ENCODE measurements at regions not wholly inside any gene's neighbourhood (a gene's known extent, or its start where the extent isn't known, plus 50 kb on each side); places are given as distances from the start of the nearest gene placed in this dataset.

GRCh38 chr1:30610917-30611316 lies 112.5 kb downstream of the MATN1 start:
- DNase-seq (ENCODE audit: low read depth in 2 of 3, low spot score in 1 of 3) = no peak

DNA sequence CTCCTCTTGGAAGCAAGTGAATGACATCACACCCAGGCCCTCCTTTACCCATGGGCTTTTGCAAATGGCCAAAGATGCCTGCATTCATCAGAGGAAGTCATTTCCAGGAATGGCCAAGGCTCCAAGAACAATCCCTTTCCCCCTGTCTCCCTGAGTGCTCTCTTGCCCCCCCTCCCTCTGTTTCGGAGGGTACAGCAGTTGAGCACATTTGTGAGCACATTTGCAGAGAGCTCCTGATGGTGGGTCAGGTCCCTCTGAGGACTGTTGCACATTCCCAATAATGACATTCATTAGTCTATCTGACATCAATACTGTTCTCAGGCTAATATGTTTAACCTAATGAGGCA lies 113.4 kb downstream of the MATN1 start:
- DNase-seq (ENCODE audit: low read depth in 2 of 3, low spot score in 1 of 3) = no peak

DNA sequence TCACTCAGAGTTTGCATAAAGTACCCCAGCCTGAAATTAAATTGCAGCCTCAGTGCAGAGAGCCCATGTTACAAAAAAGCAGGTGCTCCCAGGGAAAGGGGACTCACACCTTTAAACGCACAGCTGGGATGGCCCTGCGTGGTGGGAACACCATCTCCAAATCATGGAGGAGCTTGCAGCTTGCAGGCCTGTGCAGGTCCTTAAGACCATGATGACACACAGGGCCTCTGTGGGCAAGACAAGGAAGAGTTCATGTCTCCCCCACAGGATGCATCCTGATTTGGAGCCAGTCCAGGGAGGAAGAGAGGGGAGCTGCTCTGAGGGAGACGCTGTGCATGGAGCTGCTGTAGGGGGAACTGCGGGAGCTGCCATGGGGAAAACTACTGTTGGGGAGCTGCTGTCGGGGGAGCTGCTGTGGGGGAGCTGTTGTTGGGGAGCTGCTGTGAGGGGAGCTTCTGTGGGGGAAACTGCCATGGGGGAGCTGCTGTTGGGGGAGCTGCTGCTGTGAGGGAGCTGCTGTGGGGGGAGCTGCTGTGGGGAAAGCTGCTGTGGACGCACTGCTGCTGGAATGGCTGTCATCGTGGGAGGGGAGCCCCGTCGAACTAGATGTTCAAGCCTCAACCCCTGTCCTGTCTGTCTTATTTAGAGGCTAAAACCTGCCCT lies 113.9 kb downstream of the MATN1 start:
- no peak for DNase-seq (ENCODE audit: low read depth in 2 of 3, low spot score in 1 of 3)

DNA sequence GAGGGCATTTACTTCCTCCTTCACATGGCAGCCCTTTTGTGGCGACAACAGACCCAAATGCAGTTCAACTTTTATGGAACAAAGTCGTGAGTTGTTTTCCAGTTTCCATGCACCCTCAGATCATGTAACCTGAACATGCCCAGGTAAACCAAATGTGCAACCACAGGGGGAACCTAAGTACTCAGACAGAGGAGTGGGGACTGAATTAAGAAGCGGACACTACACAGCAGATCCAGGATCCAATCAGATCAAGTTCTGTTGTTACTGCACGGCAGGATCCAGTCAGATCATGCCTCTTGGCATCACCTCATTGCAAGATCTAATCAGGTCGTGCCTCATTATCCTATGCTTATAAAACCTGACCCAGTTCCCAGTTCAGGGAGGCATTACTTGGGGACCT lies 115.7 kb downstream of the MATN1 start:
- DNase-seq (ENCODE audit: low read depth in 2 of 3, low spot score in 1 of 3) = no peak

GRCh38 chr1:30606166-30606565 lies 117.2 kb downstream of the MATN1 start:
- no peak for DNase-seq (ENCODE audit: low read depth in 2 of 3, low spot score in 1 of 3)

- no peak for DNase-seq (ENCODE audit: low read depth in 2 of 3, low spot score in 1 of 3)
Observed at GRCh38 chr1:30605441-30605920, 117.9 kb downstream of the MATN1 start.

GRCh38 chr1:30604801-30605440 lies 118.5 kb downstream of the MATN1 start:
- no peak for DNase-seq (ENCODE audit: low read depth in 2 of 3, low spot score in 1 of 3)

- DNase-seq (ENCODE audit: low read depth in 2 of 3, low spot score in 1 of 3) = no peak
Observed at GRCh38 chr1:30603081-30603858, 120.1 kb downstream of the MATN1 start.

GRCh38 chr1:30601316-30602085 lies 121.9 kb downstream of the MATN1 start:
- no peak for DNase-seq (ENCODE audit: low read depth in 2 of 3, low spot score in 1 of 3)

DNA sequence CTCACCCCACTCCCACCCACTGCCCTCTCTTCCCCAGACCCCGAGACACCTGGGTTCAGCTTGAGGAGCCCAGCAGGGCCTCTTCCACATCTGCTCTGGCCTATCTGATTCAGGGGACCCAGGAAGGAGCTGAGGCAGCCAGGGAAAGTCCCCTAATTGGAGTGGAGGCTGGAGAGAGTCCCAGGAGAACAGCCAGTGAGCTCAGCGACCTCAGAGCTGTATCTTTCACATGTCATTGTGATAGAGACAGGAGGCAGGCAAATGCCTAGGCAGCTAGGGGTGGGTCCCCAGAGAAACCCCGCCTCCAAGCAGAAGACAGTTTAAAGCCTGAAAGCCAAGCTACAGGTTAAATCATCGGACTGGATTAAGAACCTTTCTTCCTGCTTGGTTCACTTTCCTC lies 122.7 kb downstream of the MATN1 start:
- DNase-seq (ENCODE audit: low read depth in 2 of 3, low spot score in 1 of 3) = no peak

DNA sequence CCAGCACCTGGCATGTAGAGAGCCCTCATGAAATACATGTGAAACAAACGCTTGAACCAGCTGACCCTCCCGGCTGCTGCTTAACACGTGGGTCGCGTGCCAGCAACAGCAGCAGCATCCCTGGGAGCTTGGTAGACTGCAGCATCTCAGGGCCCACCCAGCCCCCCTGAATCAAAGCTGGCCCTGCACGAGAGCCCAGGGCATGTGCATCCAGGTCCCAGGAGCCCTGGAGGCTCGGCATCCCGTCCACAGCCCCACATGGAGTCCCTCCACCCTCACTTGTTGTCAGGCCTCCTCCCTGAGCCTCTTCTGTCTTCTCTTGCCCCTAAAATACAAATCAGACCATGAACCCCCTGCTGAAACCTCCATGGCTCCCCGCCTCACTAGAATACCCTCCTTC lies 123.1 kb downstream of the MATN1 start:
- DNase-seq (ENCODE audit: low read depth in 2 of 3, low spot score in 1 of 3) = no peak

GRCh38 chr1:30599721-30600120 lies 123.7 kb downstream of the MATN1 start:
- no peak for DNase-seq (ENCODE audit: low read depth in 2 of 3, low spot score in 1 of 3)

- DNase-seq (ENCODE audit: low read depth in 2 of 3, low spot score in 1 of 3) = no peak
Observed at GRCh38 chr1:30598571-30599114, 124.7 kb downstream of the MATN1 start.

DNA sequence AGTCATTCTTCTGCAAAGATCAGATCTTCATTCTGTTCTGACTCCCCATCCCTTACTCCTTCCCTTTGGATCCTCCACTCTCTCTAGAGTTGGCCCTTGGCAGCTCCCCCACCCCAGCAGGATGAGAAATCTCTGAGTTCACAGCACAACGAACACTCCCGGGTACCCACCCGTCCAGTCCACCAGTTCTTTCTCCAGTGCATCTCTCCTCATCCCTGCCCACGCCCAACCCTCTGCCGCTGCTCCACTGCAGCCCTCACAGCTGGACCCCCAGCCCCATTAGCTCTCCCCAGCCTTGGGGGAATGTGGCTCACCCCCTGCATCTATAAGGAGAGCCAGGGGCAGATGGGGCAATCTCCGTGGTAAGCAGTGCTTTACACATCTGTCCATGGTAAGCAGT lies 125.7 kb downstream of the MATN1 start:
- no peak for DNase-seq (ENCODE audit: low read depth in 2 of 3, low spot score in 1 of 3)

DNA sequence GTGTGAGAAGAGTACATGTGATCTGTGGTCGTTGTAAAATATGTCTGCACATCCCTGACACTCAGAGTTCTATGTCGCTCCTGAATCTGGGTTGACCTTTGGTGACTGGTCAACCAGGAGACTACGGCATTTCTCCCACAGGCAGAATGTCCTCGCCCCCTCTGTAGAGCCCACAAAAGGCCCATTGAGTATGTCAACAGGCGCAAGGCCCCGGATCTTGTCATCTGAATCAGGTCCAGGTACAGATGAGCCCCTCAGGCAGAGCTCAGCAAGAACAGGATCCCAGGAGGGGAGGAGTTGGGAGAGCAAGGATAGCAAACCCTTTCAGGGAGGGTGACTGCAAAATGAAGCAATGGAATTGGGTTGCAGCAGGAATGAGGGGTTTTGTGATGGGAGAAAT lies 126.5 kb downstream of the MATN1 start:
- no peak for DNase-seq (ENCODE audit: low read depth in 2 of 3, low spot score in 1 of 3)

DNA sequence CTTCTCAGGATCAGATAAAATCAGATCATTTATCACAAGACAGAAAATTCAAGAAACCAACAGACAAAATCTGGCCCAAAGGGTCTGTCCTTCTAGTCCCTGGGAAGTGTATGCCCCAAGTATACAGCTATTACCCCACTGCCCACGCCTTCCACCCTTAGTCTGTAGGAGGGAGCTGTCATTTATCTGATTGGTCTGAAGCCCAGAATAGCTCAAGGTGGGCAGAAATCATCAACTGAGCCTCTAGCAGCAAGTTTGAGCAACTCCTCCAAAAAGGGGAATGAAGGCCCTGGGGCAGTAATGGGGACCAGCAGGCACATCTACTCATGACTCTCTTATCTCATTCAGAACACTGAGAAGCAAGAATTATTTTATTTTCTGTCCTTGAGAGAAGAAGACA lies 126.9 kb downstream of the MATN1 start:
- no peak for DNase-seq (ENCODE audit: low read depth in 2 of 3, low spot score in 1 of 3)

DNA sequence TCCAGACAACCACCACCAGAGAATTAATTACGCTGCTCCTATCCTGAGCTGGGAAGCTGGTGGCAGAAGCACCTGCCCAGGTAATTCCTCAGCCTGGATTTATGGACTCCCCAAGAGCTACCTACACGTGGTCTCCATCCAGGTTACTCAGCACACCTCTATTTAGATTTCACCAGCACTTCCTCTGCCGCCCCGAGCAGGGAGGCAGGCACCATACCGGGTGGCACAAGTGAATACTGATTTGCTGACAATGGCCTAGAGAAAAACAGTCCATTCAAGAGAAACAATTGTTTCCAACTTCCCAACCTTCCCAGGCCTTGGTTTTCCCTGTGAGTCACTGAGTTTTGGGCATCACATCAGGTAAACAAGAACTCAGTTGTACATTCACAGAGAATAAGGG lies 134.3 kb downstream of the MATN1 start:
- DNase-seq (ENCODE audit: low read depth in 2 of 3, low spot score in 1 of 3) = no peak

DNA sequence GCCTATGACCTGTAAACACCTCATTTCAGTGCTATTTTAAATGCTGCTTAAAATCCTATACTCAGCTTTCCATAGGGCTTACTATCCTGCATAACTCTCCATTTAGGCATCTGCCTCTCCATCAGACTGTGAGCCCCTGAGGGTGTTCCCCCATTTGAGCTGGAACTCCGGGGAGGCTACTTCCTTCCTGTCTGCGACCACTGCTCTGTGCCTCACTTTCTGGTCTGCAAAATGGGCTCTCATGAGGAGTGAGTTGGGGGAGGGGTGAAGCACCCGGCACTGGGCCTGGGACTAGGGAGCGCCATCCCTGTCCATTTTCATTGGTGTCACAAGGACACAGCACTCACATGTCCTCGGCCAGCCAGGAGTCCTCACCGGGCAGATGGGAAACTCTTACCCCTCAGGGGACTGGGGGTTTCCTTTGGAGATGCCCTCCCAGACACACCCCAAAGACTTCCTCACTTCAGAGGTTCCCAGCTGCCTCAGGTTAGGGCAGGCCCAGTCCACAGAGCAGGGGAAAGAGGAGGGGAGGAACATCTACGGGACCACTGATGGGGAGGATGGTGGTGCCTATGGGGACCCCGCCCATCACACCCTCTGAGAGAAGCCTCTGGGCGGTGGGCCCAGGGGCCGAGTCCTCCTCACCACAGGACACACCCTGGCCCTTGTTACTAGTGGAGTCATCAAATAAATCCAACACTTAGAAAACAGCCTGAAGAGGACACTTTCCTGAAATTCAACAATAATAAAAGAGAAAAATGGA lies 134.9 kb downstream of the MATN1 start:
- no peak for DNase-seq (ENCODE audit: low read depth in 2 of 3, low spot score in 1 of 3)

DNA sequence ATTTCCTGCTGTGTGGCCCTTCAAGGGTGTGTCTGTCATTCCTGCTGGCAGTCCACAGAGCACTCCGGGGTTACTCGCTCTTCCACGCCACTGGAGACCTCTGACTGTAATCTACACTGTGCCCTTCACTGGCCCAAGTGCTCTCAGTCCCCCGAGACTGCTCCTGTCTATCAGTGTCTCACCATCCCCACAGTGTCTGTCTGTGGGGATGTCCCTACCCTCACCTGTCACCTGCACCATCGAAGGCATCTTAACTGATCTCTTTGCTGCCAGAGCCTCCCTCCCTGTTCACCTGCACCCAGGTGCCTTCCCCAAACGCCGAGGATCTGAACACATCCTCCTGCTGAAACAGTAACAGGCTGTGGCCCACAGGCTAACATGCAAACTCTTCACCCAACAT lies 136.7 kb downstream of the MATN1 start:
- DNase-seq (ENCODE audit: low read depth in 2 of 3, low spot score in 1 of 3) = no peak

GRCh38 chr1:30579580-30579979 lies 143.8 kb downstream of the MATN1 start:
- no peak for DNase-seq (ENCODE audit: low read depth in 2 of 3, low spot score in 1 of 3)

- no peak for DNase-seq (ENCODE audit: low read depth in 2 of 3, low spot score in 1 of 3)
Observed at GRCh38 chr1:30575066-30575465, 148.3 kb downstream of the MATN1 start.

Measured in stimulated activated CD4-positive, alpha-beta T cell treated with anti-CD3 and anti-CD28 coated beads, Interleukin-12 subunit alpha, Interleukin-12 subunit beta, amount 100 ng/mL, for 48 hours (primary cell).